CD14-positive monocyte (primary cell): ENCODE measurements at regions not wholly inside any gene's neighbourhood (a gene's known extent, or its start where the extent isn't known, plus 50 kb on each side); places are given as distances from the start of the nearest gene placed in this dataset.

Experiments used
- DNase-seq, 3 donors: peaks; one replicate each; pipeline ENCODE4 v3.0.0-alpha.2; 2011 to 2022
- H2AFZ ChIP-seq: 2 replicates; pipeline ENCODE4 v1.6.0; 2012; ENCODE audit warnings: mild to moderate bottlenecking, low read depth, low read length, inconsistent platforms; ENCODE audit not compliant: insufficient read depth, poor library complexity, severe bottlenecking
- H3K27ac ChIP-seq, 2 donors: 1 replicate in 1 of 2; 2 replicates in 1 of 2; pipeline ENCODE4 v1.5.1; 2012 to 2013; ENCODE audit warnings: low read length in 2 of 2, control low read depth in 1 of 2, inconsistent platforms in 1 of 2, low read depth in 1 of 2, mild to moderate bottlenecking in 1 of 2
- H3K27me3 ChIP-seq, 2 donors: one replicate each; pipeline versions ENCODE4 v1.6.0 to v1.6.1; 2011 to 2013; ENCODE audit warnings: low read length in 2 of 2; ENCODE audit not compliant: control insufficient read depth in 2 of 2, insufficient read depth in 2 of 2
- H3K36me3 ChIP-seq, 2 donors: replicated peaks in 1 of 2; 1 replicate in 1 of 2; 2 replicates in 1 of 2; pipeline versions ENCODE4 v1.5.1 to v1.6.1; 2012 to 2013; ENCODE audit warnings: low read length in 2 of 2, control low read depth in 1 of 2, inconsistent platforms in 1 of 2, mild to moderate bottlenecking in 1 of 2; ENCODE audit not compliant: insufficient read depth in 2 of 2, control insufficient read depth in 1 of 2
- H3K4me1 ChIP-seq, 2 donors: 1 replicate in 1 of 2; 2 replicates in 1 of 2; pipeline versions ENCODE4 v1.5.1 to v1.6.1; 2012 to 2013; ENCODE audit warnings: low read length in 2 of 2, control low read depth in 1 of 2, inconsistent platforms in 1 of 2, mild to moderate bottlenecking in 1 of 2, moderate library complexity in 1 of 2; ENCODE audit not compliant: insufficient read depth in 2 of 2, control insufficient read depth in 1 of 2
- H3K4me2 ChIP-seq: replicated peaks from 2 replicates; pipeline ENCODE3; 2012; ENCODE audit warnings: low read length, moderate library complexity, mild to moderate bottlenecking; ENCODE audit not compliant: poor library complexity, severe bottlenecking; ENCODE audit errors: extremely low read depth
- H3K4me3 ChIP-seq, 3 experiments: fragments of 200-600 bp in 1 of 3; sonication (generic) in 1 of 3; replicated peaks in 1 of 3; 1 replicate in 2 of 3; 2 replicates in 1 of 3; pipeline ENCODE4 v1.5.1; 2011 to 2013; ENCODE audit warnings: low read length in 3 of 3, mild to moderate bottlenecking in 3 of 3, control low read depth in 2 of 3, low read depth in 2 of 3, inconsistent platforms in 1 of 3, moderate library complexity in 1 of 3
- H3K79me2 ChIP-seq: 2 replicates; pipeline ENCODE4 v1.6.0; 2012; ENCODE audit warnings: mild to moderate bottlenecking, control low read depth, inconsistent platforms, low read length, moderate library complexity; ENCODE audit not compliant: insufficient read depth
- H3K9ac ChIP-seq: 2 replicates; pipeline ENCODE4 v1.6.0; 2017; ENCODE audit warnings: low read length, mild to moderate bottlenecking; ENCODE audit not compliant: insufficient read depth, poor library complexity, severe bottlenecking
- H3K9me3 ChIP-seq, 2 donors: replicated peaks in 1 of 2; 1 replicate in 1 of 2; 2 replicates in 1 of 2; pipeline versions ENCODE4 v1.5.1 to v1.6.1; 2012 to 2013; ENCODE audit warnings: low read length in 2 of 2, control low read depth in 1 of 2; ENCODE audit not compliant: control insufficient read depth in 1 of 2, insufficient read depth in 1 of 2
- H4K20me1 ChIP-seq: 2 replicates; pipeline ENCODE4 v1.6.0; 2012; ENCODE audit warnings: mild to moderate bottlenecking, low read length, control low read depth, moderate library complexity; ENCODE audit not compliant: insufficient read depth
- H3K27ac Mint-ChIP-seq, 7 donors: one replicate each; pipeline ENCODE4 v1.8.0; 2020; ENCODE audit warnings: mild to moderate bottlenecking in 7 of 7, mixed read lengths in 7 of 7, moderate library complexity in 6 of 7, inconsistent platforms in 2 of 7
- H3K27me3 Mint-ChIP-seq, 3 donors: one replicate each; pipeline ENCODE4 v1.8.0; 2021 to 2022; ENCODE audit warnings: low read depth in 3 of 3, mild to moderate bottlenecking in 3 of 3, mixed read lengths in 3 of 3, moderate library complexity in 3 of 3, inconsistent platforms in 1 of 3
- H3K36me3 Mint-ChIP-seq, 2 donors: one replicate each; pipeline ENCODE4 v1.8.0; 2020; ENCODE audit warnings: mixed read lengths in 2 of 2, inconsistent platforms in 1 of 2, mild to moderate bottlenecking in 1 of 2
- H3K4me1 Mint-ChIP-seq: one replicate; pipeline ENCODE4 v1.8.0; 2020; ENCODE audit warnings: mild to moderate bottlenecking, mixed read lengths
- H3K4me3 Mint-ChIP-seq, 2 donors: one replicate each; pipeline ENCODE4 v1.8.0; 2020; ENCODE audit warnings: mild to moderate bottlenecking in 2 of 2, mixed read lengths in 2 of 2, moderate library complexity in 1 of 2
- H3K9me3 Mint-ChIP-seq, 7 donors: one replicate each; pipeline ENCODE4 v1.8.0; 2020 to 2022; ENCODE audit warnings: mixed read lengths in 7 of 7, mild to moderate bottlenecking in 6 of 7, moderate library complexity in 6 of 7, inconsistent platforms in 2 of 7
- CTCF ChIP-seq: fragments of 200-600 bp; IDR thresholded peaks from one replicate; pipeline ENCODE4 v1.8.0; 2022; ENCODE audit warnings: antibody characterized with exemption, mild to moderate bottlenecking
- whole genome bisulfite sequencing: methylation state at CpG from one replicate; pipeline ENCODE4 v1.1.5; 2013; ENCODE audit warnings: missing lambda C conversion rate; ENCODE audit not compliant: insufficient coverage; 5-methylcytosine and 5-hydroxymethylcytosine counted together
- intact Hi-C, 2 donors: fragments of 100-400 bp; cut with micrococcal nuclease; formaldehyde crosslinking; loops; one replicate each; pipeline versions ENCODE4 v1.15.0 to v1.15.1; 2023

- no peaks in the 10 kb centered on the region for H3K36me3 ChIP-seq
- no peak for TF ChIP-seq CTCF
- no peaks in the 10 kb centered on the region for H4K20me1 ChIP-seq
- Mint-ChIP-seq H3K36me3 (no peaks in the 10 kb centered on the region), H3K27ac (no peak overlapping the region), H3K27me3 (peaks cover 0 to 4% (median 0%) of the 10 kb centered on the region in 3 donors), H3K9me3 (peaks cover 10 to 20% (median 15%) of the 10 kb centered on the region in 7 donors), H3K4me1 (no peaks in the 10 kb centered on the region), H3K4me3 (no peak overlapping the region)
- no peaks in the 10 kb centered on the region for H3K4me1 ChIP-seq
- WGBS = 86% methylated on average over 3 of the region's 4 CpGs
- H3K27ac ChIP-seq = no peak overlapping the region
- H3K9ac ChIP-seq = no peak overlapping the region
- H2AFZ ChIP-seq = no peak overlapping the region
- H3K9me3 ChIP-seq = peaks cover 9 to 14% of the 10 kb centered on the region in 2 donors
- H3K4me2 ChIP-seq = no peak overlapping the region
- no peak overlapping the region for H3K4me3 ChIP-seq
- no peak for DNase-seq
- intact Hi-C loops = no loop called here
- no peaks in the 10 kb centered on the region for H3K79me2 ChIP-seq
- no peaks in the 10 kb centered on the region for H3K27me3 ChIP-seq
Measured at GRCh38 chr1:108327534-108328466, 83.9 kb upstream of the NBPF4 start.

- intact Hi-C loops = no loop called here
Measured at GRCh38 chr1:108345776-108346531, 102.1 kb upstream of the NBPF4 start.

More at GRCh38 chr1:108345776-108346531, 102.1 kb upstream of the NBPF4 start:
- H3K4me1 Mint-ChIP-seq = no peaks in the 10 kb centered on the region
- WGBS = 89% methylated on average over 3 of the region's 6 CpGs
- no peak overlapping the region for H3K4me2 ChIP-seq
- no peak overlapping the region for H3K9ac ChIP-seq
- no peak overlapping the region for H3K4me3 ChIP-seq
- no peaks in the 10 kb centered on the region for H3K9me3 ChIP-seq
- H3K4me3 Mint-ChIP-seq = no peak overlapping the region
- no peak for TF ChIP-seq CTCF
- H4K20me1 ChIP-seq = no peaks in the 10 kb centered on the region
- H3K27ac Mint-ChIP-seq = no peak overlapping the region
- no peaks in the 10 kb centered on the region for H3K36me3 Mint-ChIP-seq
- H3K9me3 Mint-ChIP-seq = peaks cover 2 to 11% (median 4%) of the 10 kb centered on the region in 7 donors
- peaks cover 0 to 3% (median 1%) of the 10 kb centered on the region in 3 donors for H3K27me3 Mint-ChIP-seq
- no peaks in the 10 kb centered on the region for H3K79me2 ChIP-seq
- no peaks in the 10 kb centered on the region for H3K27me3 ChIP-seq
- no peak overlapping the region for H2AFZ ChIP-seq
- H3K4me1 ChIP-seq = no peaks in the 10 kb centered on the region
- H3K27ac ChIP-seq = no peak overlapping the region
- DNase-seq = no peak
- no peaks in the 10 kb centered on the region for H3K36me3 ChIP-seq
